ENCODE measurements at regions not wholly inside any gene's neighbourhood (a gene's known extent, or its start where the extent isn't known, plus 50 kb on each side); places are given as distances from the start of the nearest gene placed in this dataset.

DNA sequence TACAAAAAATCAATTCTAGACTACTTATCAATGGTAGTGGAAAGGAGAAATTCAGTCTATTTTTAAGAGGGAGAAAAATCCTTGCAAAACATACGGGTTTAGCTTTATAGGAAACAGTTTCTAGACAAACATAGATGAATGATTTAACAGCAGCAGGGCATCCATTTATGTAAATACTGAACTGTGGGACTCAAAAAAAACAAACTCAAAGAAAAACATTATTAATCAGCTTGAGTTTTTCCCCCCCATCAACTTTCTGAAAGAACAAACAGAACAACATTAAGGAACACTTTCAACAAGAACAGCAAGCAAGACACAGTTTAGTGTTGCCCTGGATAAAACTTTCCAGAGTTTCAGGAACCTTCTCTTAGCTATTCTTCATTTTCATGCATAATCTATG is 147.3 kb upstream of the KCNK2 start:
- DNase-seq, result no peak

DNA sequence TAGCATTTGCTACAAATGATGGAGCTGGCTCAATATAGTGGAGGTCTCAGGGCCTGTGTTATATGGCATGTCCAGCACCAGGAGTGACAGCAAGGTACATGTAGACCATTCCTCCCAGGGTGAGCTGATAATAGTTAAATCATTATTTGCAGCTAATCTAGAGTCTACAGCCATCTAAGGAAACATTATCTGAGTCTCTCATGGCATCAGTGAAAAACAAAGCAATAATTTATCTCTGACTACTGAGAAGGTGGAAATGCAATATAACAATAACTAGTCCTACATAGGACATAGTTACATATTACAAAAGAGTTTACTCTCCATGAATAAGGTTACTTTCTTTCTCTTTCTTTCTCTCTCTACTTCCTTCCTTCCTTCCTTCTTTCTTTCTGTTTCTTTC is 143.4 kb upstream of the KCNK2 start:
- no peak for DNase-seq

DNA sequence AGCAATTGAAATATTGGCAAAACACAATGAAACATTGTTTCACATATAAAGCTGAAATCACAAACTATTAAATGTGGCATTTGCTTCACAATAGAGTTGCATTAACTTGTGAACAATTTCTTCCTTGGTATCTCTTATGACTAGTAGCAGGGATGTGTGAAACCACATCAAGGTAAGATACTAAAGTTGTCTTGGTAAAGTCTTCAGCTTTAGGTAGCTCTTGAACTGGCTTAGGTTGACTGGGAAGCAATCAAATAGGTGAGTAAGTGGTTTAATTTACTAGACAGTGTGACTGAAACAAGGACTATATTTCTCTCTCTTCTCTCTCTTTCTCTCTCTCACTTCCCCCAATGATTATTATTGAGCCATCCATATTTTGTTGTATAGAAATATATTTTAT is 141.5 kb upstream of the KCNK2 start:
- no peak for DNase-seq

DNA sequence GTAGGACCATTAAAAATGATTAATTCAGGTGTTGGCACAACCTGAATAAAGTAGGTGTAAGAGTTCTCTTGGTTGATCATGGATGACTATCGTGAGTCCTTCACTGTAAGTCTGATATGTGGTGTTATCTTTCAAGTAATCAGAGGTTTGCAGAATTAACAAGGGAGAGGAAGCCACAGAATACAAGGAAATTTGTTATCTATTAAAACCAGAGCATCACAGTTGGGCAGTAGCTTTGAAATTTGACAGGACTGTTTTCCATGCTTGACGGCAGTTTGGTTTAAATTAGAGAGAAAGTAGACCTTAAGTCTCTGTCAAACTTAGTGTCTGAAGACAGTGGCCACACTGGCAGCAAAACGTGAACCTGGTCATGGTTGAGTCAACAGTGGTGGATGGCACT is 139.5 kb upstream of the KCNK2 start:
- no peak for DNase-seq

DNA sequence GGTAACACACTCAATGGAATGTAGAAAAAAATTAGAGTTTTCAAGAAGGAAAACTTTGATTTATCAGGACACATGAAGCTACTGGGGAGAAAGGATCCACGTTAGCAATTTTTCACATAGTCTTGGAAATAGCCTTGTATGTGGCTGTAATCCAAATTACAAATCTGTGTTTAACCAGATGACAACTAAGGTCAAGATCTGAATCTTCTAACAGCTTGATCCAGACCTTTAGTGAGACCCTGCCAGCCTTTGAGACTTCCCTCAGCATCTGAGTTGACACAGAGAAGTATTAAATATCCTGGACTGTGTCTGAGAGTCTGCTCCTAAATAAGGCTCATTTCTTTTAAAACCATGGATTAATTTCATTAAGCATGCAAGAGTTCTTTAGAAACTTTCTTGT is 135.9 kb upstream of the KCNK2 start:
- DNase-seq, result no peak

DNA sequence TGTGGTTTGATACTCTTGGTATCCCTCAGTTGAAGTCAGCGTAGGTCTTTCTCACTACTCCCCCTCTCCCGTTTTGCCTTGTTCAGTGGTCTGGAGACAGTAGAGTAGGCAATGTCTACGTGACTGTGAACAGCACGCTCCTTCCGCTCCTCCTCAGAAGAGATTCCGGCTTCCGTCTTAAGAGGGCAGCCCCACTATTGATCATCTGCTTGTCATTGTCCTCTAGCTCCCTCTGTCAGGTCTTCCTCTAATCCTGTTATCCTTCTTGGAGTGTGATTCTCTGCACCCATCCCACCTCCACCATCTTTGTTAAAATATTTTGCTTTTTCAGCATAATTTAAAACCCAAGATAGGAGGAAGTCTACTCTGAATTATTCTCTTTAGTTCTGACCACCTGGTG is 129.9 kb upstream of the KCNK2 start:
- no peak for DNase-seq

DNA sequence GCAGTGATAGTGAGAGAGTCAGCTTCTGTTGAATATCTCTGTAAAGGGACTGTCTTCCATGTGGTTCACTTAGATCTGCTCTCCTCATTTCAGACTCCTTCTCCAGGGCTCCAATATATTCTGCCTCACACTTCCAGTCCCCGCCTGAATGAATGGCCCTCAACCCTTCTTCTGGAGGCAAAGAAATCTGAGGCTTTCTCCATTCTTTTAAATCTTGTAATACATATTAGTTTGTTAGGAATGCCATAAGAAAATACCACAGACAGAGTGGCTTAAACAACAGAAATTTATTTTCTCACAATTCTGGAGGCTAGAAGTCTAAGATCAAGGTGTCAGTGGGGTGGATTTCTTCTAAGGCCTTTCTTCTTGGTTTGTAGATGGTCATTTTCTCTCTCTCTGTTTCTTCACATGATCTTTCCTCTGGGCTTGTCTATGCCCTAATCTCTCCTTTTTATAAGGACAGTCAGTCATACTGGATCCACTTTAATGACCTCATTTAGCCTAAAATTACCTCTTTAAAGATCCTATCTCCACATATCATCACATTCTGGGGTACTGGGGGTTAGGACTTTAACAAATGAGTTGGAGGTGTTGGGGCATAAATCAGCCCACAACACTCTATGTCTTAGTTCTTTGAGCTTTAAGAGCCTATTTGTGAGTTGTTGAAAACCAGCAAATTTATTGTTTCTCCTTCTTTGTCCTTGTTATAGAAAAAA is 128.5 kb upstream of the KCNK2 start:
- DNase-seq, result no peak

DNA sequence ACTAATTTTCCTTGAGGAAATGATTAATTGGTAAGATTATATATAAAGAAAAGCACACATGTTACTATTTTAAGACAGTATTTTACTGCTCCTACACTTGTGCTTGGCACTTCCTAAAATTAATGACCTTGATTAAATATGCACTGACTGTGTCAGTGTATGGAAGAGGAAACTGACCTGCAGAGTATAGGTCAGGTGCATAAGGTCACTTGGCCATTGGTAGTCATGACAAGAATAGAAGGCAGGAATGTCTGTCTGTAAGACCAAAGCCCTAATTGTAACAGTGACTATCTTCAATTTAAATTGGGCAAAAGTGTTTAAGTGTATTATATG is 128.0 kb upstream of the KCNK2 start:
- no peak for DNase-seq

DNA sequence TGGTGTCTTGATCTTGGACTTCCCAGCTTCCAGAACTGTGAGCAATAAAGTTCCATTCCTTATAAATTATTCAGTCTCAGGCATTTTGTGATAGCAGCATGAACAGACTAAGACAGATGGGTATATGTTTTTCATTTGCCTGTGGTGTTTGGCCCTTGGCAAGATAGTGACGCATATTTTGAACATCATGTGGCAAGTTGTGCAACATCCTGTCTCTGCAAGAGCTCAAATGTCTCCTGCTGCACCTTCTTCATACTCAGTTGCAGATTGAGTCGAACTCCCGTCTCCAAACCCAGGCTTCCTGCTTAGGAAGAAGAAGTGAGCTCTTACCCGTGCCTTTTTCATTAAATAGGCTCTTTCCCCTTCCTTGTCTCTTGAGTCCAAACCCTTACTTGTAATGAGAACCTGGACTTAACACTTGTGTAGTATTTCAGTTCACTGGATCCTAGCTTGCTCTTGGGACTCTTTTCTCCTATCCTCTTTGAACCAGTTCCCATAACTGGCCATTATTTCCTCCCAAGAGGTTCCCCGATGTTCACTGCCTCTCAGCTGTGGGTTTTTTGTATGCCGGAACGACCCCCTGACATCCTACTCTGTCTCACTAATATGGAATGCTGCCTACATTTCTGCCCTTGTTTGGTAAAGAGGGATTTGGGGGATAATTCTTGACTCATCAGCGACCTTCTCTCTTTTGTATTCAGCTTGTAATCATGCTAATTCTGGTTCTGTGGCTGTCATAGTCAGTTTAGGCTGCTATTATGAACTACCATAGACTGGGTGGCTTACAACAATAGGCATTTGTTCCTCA is 125.0 kb upstream of the KCNK2 start:
- DNase-seq, result no peak

DNA sequence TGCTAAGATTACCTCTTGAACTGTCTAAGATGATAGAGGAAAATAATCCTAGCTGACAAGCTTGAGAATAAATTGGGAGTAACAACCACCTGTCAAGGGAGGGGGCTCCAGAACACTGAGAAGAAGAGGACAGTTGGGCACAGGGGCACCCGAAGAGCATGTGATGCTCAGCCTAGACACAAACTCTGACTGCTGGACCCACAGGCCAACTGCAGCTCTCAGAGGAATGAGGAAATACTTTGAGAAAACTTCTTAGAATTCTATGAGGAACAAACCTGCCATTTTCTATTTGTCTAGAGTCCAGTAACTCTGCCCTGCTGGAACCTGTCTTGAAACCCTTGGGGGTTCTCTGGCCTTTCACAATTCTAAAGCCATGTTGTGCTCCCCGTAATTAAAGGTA is 124.1 kb upstream of the KCNK2 start:
- no peak for DNase-seq

DNA sequence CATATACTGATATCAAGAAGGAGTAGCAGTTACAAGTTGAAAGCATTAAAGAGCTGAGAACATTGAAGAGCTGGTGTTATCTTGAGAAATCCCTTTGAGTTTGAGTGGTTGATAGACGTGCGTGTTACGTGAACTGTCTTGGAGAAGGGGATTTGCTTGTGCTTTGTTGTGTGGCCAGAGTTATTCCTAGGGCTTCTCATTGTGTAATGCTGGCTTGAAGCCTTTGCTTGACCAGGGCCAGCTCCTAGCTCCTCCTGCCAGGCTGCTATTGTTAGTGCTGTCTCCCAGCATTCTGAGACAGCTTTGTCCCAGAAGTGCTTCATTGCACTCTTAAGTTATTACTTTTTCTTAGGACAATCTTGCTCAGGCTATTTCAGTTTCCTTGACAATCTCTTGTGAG is 116.2 kb upstream of the KCNK2 start:
- no peak for DNase-seq

DNA sequence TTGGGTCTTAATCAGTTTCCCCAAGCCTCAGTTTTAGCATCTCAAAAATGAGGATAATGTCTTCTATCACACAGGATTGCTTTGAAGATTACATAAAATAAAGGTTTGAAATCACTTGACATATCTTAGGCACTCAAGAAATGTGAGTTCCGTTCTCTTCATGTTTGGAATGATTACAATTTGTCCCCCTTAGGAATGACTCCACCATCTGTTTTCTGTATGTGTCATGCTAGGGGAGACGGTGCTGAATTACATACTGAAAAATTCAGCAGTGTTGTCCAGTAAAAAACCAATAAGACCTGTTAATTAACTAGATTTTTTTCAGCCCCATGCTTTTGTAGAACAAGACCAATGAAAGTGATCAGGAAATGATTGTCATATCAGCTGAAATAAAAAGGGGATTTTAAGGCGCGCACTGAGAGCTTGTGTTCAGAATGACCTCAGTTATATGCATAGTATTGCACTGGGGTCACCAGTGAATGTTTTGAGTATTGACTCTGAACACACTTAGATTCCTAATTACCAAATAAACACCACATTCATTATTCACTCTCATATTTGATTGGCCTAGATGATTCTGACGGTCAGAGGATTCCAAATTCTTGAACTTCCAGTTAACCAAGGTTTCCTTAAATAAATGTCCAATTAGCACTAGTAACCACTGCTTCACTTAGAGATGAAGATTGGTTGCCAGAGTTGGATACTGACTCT is 114.5 kb upstream of the KCNK2 start:
- DNase-seq, result no peak

DNA sequence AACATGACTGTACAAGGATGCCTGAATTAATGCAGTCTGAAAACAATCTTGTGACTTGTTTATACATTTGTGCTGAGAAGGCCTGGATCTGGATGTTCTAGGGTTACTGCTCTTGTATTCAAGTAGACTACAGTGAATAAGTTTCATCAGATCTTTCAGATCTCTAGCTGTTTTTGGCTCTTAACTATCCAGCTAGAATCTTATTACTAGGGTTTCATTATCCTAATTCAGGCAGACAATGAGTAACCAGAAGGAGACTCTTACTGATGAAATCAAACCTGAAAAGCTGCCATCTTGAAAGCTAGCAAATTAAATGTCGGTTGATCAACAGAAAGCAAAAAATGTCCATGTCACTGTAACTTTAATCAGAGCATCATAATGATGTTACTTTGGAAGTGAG is 112.5 kb upstream of the KCNK2 start:
- DNase-seq, result no peak

DNA sequence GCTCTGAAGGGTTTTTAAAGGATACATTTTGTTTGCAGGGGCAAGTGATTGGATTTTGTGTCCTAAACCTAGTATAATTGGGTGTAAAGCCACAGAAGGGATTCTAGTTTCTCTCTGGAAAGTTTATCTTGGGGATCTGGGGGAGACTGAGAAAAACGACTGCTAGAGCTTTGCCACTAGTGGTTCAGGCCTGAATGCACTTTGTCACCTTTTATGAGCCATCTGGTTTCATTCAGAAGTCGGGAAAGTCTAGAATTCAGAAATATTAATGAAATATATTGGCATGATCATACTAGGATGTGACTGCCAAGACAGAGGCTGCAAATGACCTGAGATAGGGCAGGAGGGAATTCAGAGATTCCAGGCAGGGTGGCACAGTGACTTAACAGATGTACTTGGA is 111.5 kb upstream of the KCNK2 start:
- no peak for DNase-seq

DNA sequence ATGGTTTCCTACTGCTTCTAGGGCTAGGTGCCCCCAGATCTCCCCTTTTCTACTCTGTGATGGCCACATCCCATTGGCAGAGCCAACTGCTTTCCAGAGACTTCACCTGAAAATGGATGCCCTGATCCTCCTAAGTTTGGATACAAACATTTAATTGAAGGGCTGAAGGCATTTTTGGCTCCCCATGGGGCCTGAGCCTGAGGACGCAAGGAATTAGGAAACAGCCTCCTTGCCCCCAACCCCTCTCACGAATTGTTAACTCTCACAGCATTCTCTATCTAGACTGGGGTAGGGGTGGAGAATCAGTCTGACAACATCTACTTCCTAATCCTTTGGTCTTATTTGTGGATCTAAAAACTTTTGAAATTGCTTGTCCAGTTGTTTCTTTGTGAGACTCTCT is 108.5 kb upstream of the KCNK2 start:
- no peak for DNase-seq

DNA sequence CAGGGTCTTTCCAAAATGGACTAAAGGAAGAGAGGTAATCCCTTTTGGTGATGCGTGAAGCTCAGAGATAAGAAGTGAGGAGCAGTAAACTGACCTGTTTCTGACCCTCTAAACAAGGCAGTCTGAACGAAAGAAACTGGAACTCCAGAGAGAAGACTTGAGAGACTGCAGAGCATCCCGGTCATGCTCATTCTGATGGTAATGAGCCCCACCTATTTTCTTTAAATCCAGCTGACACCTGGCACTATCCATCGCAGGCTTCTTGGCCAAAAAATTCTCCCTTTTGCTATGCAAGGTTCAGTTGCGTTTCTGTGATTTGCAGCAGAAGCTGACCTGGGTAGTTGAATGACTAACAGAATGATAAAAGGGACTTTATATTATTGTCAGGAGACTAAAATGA is 105.9 kb upstream of the KCNK2 start:
- DNase-seq, result no peak

DNA sequence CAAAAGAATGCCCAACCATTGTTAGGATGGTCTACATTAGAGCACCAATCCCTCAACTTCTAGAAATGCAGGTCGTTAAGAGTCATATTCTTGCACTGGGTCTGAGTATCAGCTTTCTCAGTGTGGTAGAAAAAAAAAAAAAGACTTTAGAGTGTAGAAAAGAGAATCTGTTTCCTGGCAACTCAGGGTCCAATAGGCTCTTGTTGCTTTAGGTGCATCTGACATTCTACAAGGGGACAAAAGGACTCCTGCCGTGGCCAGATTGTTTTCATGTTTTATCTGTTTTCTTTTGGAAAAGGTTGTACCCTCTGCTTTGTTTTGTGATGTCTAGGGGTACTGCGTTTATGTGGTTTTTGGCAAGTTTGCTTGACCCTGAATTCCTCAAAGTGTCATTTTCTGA is 105.4 kb upstream of the KCNK2 start:
- no peak for DNase-seq

DNA sequence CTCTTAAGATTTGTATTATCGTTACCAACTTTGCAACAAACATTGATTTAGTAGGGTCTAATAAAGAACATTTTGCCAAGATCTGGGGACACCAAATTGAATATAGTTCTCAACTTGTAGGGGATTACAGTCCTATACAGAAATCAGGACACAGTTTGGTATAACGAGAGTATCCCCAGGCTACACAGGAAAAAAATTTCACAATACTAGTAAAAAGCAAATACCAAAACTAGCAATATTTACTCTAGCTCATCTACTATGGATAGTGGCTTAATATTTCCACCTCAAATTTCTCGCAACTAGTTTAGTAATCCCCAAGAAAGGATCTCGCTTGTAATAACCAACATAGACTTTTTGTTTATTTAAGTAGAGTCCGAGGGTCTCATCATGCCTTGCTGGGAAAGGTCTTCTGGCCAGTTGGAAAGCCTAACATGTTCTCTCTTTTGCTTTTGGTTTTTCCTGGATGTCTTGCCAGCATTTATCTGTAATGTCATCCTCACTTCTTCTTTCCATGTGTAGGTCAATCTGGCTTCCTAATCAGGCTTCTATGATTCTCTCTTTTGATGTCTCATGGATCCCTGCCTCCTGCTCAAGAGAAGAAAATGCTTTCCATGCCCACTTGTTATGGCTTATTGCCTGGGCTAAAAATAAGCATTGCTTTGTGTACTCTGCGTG is 104.7 kb upstream of the KCNK2 start:
- DNase-seq, result no peak

DNA sequence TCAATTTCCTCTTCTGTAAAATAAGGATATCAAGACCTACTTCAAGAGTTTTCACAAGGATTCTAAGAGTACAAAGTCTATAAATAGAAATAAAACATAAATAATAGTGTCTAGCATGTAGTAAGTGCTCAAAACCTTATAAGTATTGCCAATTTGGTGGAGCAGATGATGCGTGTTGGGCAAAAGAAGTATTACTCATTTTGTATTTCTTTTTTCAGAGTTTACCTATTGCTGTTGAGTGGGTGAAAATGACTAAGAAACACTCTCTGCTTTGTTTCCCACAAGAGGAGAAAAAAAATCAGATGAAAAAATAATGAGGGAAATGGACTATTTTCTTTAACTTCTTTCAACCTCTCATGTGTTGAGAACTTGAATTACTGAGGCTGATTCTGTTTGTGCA is 103.3 kb upstream of the KCNK2 start:
- no peak for DNase-seq

DNA sequence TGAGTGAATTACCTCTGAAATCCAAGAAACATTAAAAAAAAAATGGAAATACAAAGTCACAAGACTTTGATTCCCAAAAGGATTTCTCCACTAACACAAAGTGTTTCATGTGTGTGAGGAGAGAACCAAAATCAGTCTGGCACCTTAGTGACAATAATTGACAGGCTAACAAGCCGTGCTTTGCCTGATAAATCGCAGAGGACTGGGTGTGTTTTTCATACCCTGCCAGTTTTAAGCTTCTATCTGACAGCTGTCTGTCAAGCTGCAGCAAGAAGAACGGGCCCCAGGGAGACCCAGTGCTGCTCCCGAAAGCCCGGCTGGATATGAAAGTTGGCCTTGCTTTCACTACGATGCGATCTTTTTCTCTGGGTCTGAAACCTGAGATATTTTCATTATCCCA is 101.6 kb upstream of the KCNK2 start:
- DNase-seq, result no peak

DNA sequence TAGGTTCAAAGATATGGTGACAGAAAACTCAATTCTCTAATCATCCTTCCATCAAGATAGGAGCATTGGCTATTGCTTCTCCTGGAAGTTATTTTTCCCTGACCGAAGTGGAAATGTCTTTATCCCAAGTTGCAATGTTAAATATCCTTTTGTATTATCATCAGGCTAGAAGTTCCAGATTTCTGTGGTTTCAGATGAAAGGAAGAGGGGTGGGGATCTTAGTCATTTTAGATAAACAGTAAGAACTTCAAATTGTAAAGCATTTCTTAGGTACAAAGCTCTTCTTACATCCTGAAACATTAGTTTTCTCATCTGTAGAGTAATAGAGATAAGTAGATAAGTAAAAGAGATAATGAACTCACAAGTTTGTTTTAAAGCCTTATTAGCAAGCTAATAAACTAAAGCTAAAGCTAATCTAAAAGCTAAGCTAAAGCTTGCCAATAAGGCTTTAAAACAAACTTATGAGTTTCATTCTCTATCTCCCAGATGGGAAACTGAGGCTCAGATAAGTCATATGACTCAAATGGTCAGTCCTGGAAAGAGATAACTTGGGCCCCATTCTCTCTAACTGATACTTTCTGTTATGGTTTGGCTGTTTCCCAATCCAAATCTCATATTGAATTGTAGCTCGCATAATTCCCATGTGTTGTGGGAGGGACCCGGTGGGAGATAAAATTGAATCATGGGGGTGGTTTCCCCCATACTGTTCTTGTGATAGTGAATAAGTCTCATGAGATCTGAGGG is 99.2 kb upstream of the KCNK2 start:
- DNase-seq, result no peak

DNA sequence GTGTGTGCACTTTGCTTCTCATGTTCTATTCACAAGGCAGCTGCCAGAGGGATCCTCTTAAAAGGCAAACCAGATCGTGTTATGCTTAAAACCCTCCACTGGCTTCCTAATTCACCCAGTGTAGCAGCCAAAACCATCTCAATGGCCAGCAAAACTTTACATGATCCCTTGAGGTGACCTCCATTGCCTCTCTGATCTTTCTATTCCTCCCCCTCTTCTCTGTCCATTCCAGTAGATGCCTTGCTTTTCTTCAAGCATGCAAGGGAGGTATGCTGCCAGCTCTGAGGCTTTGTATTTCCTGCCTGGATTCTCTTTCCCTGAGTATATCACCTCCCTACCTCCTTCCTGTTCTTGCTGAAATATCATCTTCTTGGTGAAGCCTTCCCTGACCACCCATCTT is 93.2 kb upstream of the KCNK2 start:
- no peak for DNase-seq

DNA sequence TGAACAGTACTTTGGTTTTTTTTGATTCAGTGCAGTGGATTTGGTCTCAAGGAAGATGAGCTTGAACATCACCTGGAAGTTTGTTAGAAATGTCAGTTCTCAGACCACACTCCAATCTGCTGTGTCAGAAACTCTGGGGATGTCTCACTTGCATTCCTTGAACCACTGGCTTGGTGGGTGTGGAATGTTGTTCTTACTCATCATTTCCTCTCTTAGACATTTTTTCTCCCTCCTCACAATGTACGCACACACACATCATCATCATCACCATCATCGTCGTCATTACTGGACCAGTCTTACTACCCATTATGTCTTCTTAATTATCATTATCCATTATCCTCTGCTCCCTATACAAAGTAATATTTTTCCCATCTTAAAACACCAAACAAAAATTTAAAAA is 91.9 kb upstream of the KCNK2 start:
- no peak for DNase-seq
